ENCODE measurements at regions not wholly inside any gene's neighbourhood (a gene's known extent, or its start where the extent isn't known, plus 50 kb on each side); places are given as distances from the start of the nearest gene placed in this dataset.

DNA sequence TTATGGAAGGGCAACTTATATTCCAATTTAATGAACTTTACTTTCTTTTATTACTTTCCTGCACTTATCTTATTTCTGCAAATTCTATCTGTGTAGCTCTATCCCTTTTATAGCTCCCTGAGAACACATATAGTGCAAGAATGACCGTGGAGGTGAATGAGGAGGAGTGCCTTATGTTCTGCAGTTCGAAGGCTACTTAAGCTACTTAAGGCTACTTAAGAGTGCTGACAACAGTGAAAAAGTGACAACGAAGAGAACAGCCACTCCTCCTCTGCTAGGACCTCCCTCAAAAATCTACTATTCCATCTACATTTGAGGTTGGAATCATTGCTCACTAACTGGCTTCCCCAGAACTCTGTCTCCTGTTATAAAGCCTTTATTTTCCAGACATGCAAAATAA is 1365.7 kb upstream of the C9orf72 start:
- Mint-ChIP-seq H3K27me3 (no peaks in the 10 kb centered on the region), H3K27ac (no peak overlapping the region)
- intact Hi-C loops (cut with micrococcal nuclease), result no loop called here

GRCh38 chr9:28941856-28942255 is 1368.6 kb upstream of the C9orf72 start:
- no peak for DNase-seq
- Mint-ChIP-seq H3K4me3 (no peak overlapping the region), H3K4me1 (no peaks in the 10 kb centered on the region), H3K36me3 (ENCODE audit: low read depth) (no peaks in the 10 kb centered on the region), H3K27ac (no peak overlapping the region), H3K27me3 (no peaks in the 10 kb centered on the region), H3K9me3 (no peaks in the 10 kb centered on the region)
- intact Hi-C loops (cut with micrococcal nuclease), result no loop called here

More for the DNA sequence above, 1365.7 kb upstream of the C9orf72 start:
- H3K4me1 Mint-ChIP-seq, result no peaks in the 10 kb centered on the region
- H3K9me3 Mint-ChIP-seq, result no peaks in the 10 kb centered on the region
- H3K36me3 Mint-ChIP-seq (ENCODE audit: low read depth), result no peaks in the 10 kb centered on the region
- DNase-seq, result no peak
- H3K4me3 Mint-ChIP-seq, result no peak overlapping the region

DNA sequence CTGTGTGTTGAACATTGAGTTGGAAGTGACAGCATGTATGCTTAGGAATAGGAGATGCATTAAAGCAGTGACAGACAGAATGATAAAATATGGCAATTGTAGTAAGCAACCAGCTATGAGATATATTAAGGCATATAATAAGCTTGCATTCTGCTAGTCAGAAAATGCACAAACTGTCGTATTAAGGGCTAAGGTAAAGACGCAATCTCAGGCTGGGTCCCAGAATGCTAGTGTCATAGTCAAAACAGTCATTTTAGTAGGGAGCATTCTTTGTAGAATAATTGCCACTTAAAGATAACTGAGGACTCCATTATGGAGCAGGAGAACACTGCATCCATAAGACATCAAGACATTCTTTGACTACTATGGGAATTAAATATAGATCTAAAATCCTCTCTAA is 1369.7 kb upstream of the C9orf72 start:
- no peaks in the 10 kb centered on the region for H3K4me1 Mint-ChIP-seq
- intact Hi-C loops (cut with micrococcal nuclease), result no loop called here
- H3K9me3 Mint-ChIP-seq, result no peaks in the 10 kb centered on the region
- no peaks in the 10 kb centered on the region for H3K36me3 Mint-ChIP-seq (ENCODE audit: low read depth)
- no peak overlapping the region for H3K27ac Mint-ChIP-seq
- no peak for DNase-seq
- no peak overlapping the region for H3K4me3 Mint-ChIP-seq
- no peaks in the 10 kb centered on the region for H3K27me3 Mint-ChIP-seq

- no peak overlapping the region for H3K4me3 Mint-ChIP-seq
- H3K4me1 Mint-ChIP-seq, result no peaks in the 10 kb centered on the region
- no peak overlapping the region for H3K27ac Mint-ChIP-seq
- intact Hi-C loops (cut with micrococcal nuclease), result no loop called here
- no peaks in the 10 kb centered on the region for H3K36me3 Mint-ChIP-seq (ENCODE audit: low read depth)
- no peak for DNase-seq
- H3K9me3 Mint-ChIP-seq, result peaks cover 4% of the 10 kb centered on the region
- H3K27me3 Mint-ChIP-seq, result no peaks in the 10 kb centered on the region
These were observed 1373.4 kb upstream of the C9orf72 start for GRCh38 chr9:28946648-28947047.

- Mint-ChIP-seq H3K4me1 (no peaks in the 10 kb centered on the region), H3K27me3 (no peaks in the 10 kb centered on the region), H3K9me3 (peaks cover 4% of the 10 kb centered on the region), H3K36me3 (ENCODE audit: low read depth) (no peaks in the 10 kb centered on the region), H3K4me3 (no peak overlapping the region), H3K27ac (no peak overlapping the region)
- no peak for DNase-seq
- intact Hi-C loops (cut with micrococcal nuclease), result no loop called here
These were observed 1378.7 kb upstream of the C9orf72 start for GRCh38 chr9:28951945-28952344.

GRCh38 chr9:28956116-28956880 is 1383.0 kb upstream of the C9orf72 start:
- no peaks in the 10 kb centered on the region for H3K36me3 Mint-ChIP-seq (ENCODE audit: low read depth)
- no peaks in the 10 kb centered on the region for H3K27me3 Mint-ChIP-seq
- H3K4me1 Mint-ChIP-seq, result no peaks in the 10 kb centered on the region
- H3K27ac Mint-ChIP-seq, result no peak overlapping the region
- H3K9me3 Mint-ChIP-seq, result no peaks in the 10 kb centered on the region
- H3K4me3 Mint-ChIP-seq, result no peak overlapping the region
- intact Hi-C loops (cut with micrococcal nuclease), result no loop called here
- no peak for DNase-seq

DNA sequence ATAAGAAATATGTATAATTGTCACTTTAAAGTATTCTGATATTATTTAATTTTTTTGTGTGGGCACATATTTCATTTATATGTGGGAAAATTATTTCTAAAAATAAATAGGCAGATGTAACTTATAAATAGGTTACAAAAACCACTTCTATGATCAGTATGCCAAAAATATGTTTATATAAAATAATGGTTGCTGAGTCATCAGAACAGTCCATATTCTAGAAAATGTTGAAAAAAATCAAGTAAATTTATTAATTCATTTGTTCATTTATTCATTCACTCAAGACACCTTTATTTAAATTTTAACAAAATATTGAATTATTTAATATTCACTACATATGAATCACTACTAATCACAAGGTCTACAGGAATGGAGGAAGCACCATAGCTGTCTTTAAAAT is 1387.3 kb upstream of the C9orf72 start:
- no peaks in the 10 kb centered on the region for H3K27me3 Mint-ChIP-seq
- no peaks in the 10 kb centered on the region for H3K4me1 Mint-ChIP-seq
- DNase-seq, result no peak
- no peak overlapping the region for H3K27ac Mint-ChIP-seq
- H3K4me3 Mint-ChIP-seq, result no peak overlapping the region
- intact Hi-C loops (cut with micrococcal nuclease), result no loop called here
- no peaks in the 10 kb centered on the region for H3K9me3 Mint-ChIP-seq
- H3K36me3 Mint-ChIP-seq (ENCODE audit: low read depth), result no peaks in the 10 kb centered on the region

DNA sequence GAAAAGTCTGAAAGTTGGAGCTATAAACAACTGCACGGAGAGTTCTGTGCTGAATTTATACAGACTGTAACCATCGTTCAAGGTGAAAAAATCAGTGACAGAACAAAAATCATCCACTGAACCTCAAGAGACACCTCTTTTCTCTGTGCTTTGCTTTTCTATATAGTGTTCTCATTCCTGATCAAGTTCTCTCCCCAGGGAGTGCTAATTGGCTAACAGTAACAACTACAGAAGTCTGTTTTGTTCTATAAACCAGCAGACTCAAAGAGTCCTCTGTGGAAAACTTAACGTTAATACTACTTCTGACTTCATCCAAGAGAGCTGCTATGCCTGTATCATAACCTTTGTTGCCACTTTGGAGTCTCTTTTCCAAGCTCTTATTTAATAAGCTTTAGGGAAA is 1388.3 kb upstream of the C9orf72 start:
- no peaks in the 10 kb centered on the region for H3K36me3 Mint-ChIP-seq (ENCODE audit: low read depth)
- H3K27ac Mint-ChIP-seq, result no peak overlapping the region
- DNase-seq, result no peak
- intact Hi-C loops (cut with micrococcal nuclease), result no loop called here
- no peaks in the 10 kb centered on the region for H3K9me3 Mint-ChIP-seq
- H3K27me3 Mint-ChIP-seq, result no peaks in the 10 kb centered on the region
- no peak overlapping the region for H3K4me3 Mint-ChIP-seq
- H3K4me1 Mint-ChIP-seq, result no peaks in the 10 kb centered on the region

DNA sequence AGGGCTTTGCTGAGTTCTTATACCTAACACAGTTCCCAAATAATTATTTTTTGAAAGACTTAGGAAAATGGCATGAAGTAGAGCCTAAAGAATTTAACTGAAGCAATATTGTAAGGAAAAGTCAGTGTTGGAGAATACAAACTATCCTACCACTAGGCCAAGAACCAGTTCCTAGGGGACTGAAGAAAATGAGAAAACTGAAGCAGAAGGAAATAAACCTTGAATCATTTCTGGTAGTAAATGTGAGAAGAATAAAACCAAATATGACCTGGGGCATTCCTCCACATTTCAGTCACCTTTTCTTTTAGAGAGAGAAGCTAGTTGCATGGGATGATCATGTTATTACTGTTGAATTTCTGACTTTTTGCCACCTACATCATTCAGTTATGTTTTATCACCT is 1393.9 kb upstream of the C9orf72 start:
- no peaks in the 10 kb centered on the region for H3K4me1 Mint-ChIP-seq
- H3K36me3 Mint-ChIP-seq (ENCODE audit: low read depth), result no peaks in the 10 kb centered on the region
- no peak overlapping the region for H3K4me3 Mint-ChIP-seq
- no peak for DNase-seq
- intact Hi-C loops (cut with micrococcal nuclease), result no loop called here
- no peaks in the 10 kb centered on the region for H3K27me3 Mint-ChIP-seq
- H3K9me3 Mint-ChIP-seq, result no peaks in the 10 kb centered on the region
- H3K27ac Mint-ChIP-seq, result no peak overlapping the region

DNA sequence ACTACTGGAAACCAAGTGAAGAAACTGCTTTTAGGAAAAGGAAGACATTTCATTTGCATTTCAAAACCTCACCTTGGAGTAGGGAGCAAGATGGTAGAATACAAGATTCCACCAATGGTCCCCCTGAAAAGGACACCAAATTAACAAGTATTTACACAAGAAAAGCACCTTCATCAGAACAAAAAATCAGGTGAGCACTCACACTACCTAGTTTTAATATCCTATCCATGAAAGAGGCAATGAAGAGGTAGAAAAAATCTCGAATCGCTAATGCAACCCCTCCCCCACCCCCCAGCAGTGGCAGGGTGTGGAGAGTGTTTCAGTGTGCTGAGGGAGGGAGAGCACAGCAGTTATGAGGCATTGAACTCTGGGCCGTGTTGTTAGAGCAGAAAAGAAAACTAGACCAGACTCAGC is 1397.0 kb upstream of the C9orf72 start:
- H3K36me3 Mint-ChIP-seq (ENCODE audit: low read depth), result no peaks in the 10 kb centered on the region
- no peaks in the 10 kb centered on the region for H3K27me3 Mint-ChIP-seq
- H3K4me1 Mint-ChIP-seq, result no peaks in the 10 kb centered on the region
- H3K9me3 Mint-ChIP-seq, result no peaks in the 10 kb centered on the region
- intact Hi-C loops (cut with micrococcal nuclease), result no loop called here
- no peak overlapping the region for H3K4me3 Mint-ChIP-seq
- no peak for DNase-seq
- no peak overlapping the region for H3K27ac Mint-ChIP-seq

GRCh38 chr9:28971881-28972280 is 1398.6 kb upstream of the C9orf72 start:
- H3K36me3 Mint-ChIP-seq (ENCODE audit: low read depth), result no peaks in the 10 kb centered on the region
- DNase-seq, result no peak
- intact Hi-C loops (cut with micrococcal nuclease), result no loop called here
- no peak overlapping the region for H3K4me3 Mint-ChIP-seq
- no peaks in the 10 kb centered on the region for H3K4me1 Mint-ChIP-seq
- no peaks in the 10 kb centered on the region for H3K9me3 Mint-ChIP-seq
- no peak overlapping the region for H3K27ac Mint-ChIP-seq
- H3K27me3 Mint-ChIP-seq, result no peaks in the 10 kb centered on the region

GRCh38 chr9:28976250-28976649 is 1403.0 kb upstream of the C9orf72 start:
- DNase-seq, result no peak
- Mint-ChIP-seq H3K27me3 (no peaks in the 10 kb centered on the region), H3K36me3 (ENCODE audit: low read depth) (no peaks in the 10 kb centered on the region), H3K4me3 (no peak overlapping the region), H3K9me3 (no peaks in the 10 kb centered on the region), H3K4me1 (no peaks in the 10 kb centered on the region), H3K27ac (no peak overlapping the region)
- intact Hi-C loops (cut with micrococcal nuclease), result no loop called here

- Mint-ChIP-seq H3K4me1 (no peaks in the 10 kb centered on the region), H3K27ac (no peak overlapping the region), H3K4me3 (no peak overlapping the region), H3K36me3 (ENCODE audit: low read depth) (no peaks in the 10 kb centered on the region), H3K9me3 (no peaks in the 10 kb centered on the region), H3K27me3 (no peaks in the 10 kb centered on the region)
- intact Hi-C loops (cut with micrococcal nuclease), result no loop called here
- no peak for DNase-seq
These were observed 1403.4 kb upstream of the C9orf72 start for GRCh38 chr9:28976684-28977083.

DNA sequence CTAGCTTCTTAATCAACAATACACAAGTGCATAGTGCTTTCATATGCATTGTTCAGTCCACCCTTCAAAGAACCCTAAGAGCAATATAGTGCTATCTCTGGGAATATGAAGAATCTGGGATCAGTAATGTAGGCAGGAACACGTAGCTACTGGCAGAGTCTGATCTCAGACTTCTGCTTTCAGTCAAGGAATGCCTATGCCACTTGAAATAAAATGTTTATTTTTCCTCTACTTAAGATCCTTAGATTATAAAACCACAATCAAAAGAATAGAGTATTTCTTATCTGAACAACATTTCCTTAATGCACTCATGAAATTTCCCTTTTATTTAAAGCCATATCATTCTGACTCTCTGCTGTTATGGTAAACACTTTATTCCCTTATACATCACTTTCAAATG is 1407.8 kb upstream of the C9orf72 start:
- Mint-ChIP-seq H3K36me3 (ENCODE audit: low read depth) (no peaks in the 10 kb centered on the region), H3K27ac (no peak overlapping the region), H3K4me3 (no peak overlapping the region), H3K4me1 (no peaks in the 10 kb centered on the region), H3K9me3 (no peaks in the 10 kb centered on the region), H3K27me3 (no peaks in the 10 kb centered on the region)
- DNase-seq, result no peak
- intact Hi-C loops (cut with micrococcal nuclease), result no loop called here

DNA sequence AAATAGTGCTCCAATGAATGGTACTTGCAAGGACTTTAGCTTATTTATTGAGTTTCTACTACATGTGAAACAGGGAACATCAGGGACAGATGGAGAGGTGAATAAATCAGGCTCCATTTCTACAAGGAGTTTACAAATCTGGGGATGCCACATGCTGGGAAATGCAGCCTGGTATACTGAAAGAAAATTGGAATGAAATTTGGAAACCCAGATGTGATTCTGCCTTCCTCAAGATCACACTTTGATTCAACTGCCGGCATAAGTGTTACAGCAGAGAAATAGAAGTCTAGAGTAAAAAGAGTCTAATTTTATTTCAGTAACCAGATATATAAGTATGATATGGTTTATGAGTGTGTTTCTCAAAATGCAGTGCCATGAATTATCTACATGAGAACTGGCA is 1408.4 kb upstream of the C9orf72 start:
- H3K4me3 Mint-ChIP-seq, result no peak overlapping the region
- no peaks in the 10 kb centered on the region for H3K36me3 Mint-ChIP-seq (ENCODE audit: low read depth)
- no peaks in the 10 kb centered on the region for H3K27me3 Mint-ChIP-seq
- H3K4me1 Mint-ChIP-seq, result no peaks in the 10 kb centered on the region
- no peak overlapping the region for H3K27ac Mint-ChIP-seq
- no peak for DNase-seq
- intact Hi-C loops (cut with micrococcal nuclease), result no loop called here
- no peaks in the 10 kb centered on the region for H3K9me3 Mint-ChIP-seq
